ENCODE measurements at regions not wholly inside any gene's neighbourhood (a gene's known extent, or its start where the extent isn't known, plus 50 kb on each side); places are given as distances from the start of the nearest gene placed in this dataset.

- peaks cover 3% of the 10 kb centered on the region; the same call in 1 of the 3 replicates for H3K9me3 Mint-ChIP-seq
- Histone ChIP-seq H3K36me3 (ENCODE audit: insufficient read depth) (no peaks in the 10 kb centered on the region), H3K27me3 (ENCODE audit: insufficient read depth) (no peaks in the 10 kb centered on the region), H3K4me1 (ENCODE audit: insufficient read depth) (no peaks in the 10 kb centered on the region), H3F3A (replicated peaks; ENCODE audit: low read depth) (no peaks in the 10 kb centered on the region), H3K79me2 (replicated peaks; ENCODE audit: insufficient read depth) (no peaks in the 10 kb centered on the region), H3K4me2 (no peak overlapping the region), H3K4me3 (no peak overlapping the region), H2AFZ (no peak overlapping the region), H4K20me1 (replicated peaks; ENCODE audit: insufficient read depth) (no peaks in the 10 kb centered on the region), H3K27ac (ENCODE audit: low read depth) (no peak overlapping the region), H3K9me2 (ENCODE audit: insufficient read depth) (0 out of 2 replicates have a peak, but pooled peaks cover 4% of the 10 kb centered on the region)
- no peak overlapping the region for H3K27ac Mint-ChIP-seq
- ATAC-seq = no peak
- H3K4me1 Mint-ChIP-seq = no peaks in the 10 kb centered on the region
- H3K36me3 Mint-ChIP-seq (ENCODE audit: low read depth) = no peaks in the 10 kb centered on the region
- no peak for DNase-seq (ENCODE audit: low spot score)
- no peak for TF ChIP-seq ZNF462 (CRISPR knock-in tag; IDR thresholded peaks at IDR 0.05)
- no peak for TF ChIP-seq ZNF114 (CRISPR knock-in tag; IDR thresholded peaks at IDR 0.05)
- no peak for TF ChIP-seq CREB1 (CRISPR knock-in tag; IDR thresholded peaks at IDR 0.05; ENCODE audit: low read depth)
- TF ChIP-seq EZH2 (IDR thresholded peaks at IDR 0.05; ENCODE audit: low read depth, unreplicated experiment) = no peak
- TF ChIP-seq POLR2AphosphoS5 (IDR thresholded peaks at IDR 0.05; ENCODE audit: low read depth) = no peak
- TF ChIP-seq NANOG (IDR thresholded peaks at IDR 0.05; ENCODE audit: borderline replicate concordance) = no peak
- TF ChIP-seq CTCF (conservative IDR thresholded peaks at IDR 0.05; ENCODE audit: low read depth in 2 of 2) = no peak
- no peak for TF ChIP-seq JUNB (IDR thresholded peaks at IDR 0.05; ENCODE audit: unreplicated experiment)
- no peak for TF ChIP-seq EZH2phosphoT487 (IDR thresholded peaks at IDR 0.05; ENCODE audit: unreplicated experiment)
- TF ChIP-seq REST (IDR thresholded peaks at IDR 0.05; ENCODE audit: unreplicated experiment) = no peak
- no peak for TF ChIP-seq ZNF331 (CRISPR knock-in tag; IDR thresholded peaks at IDR 0.05; ENCODE audit: low read depth)
- no peak for TF ChIP-seq STAT1 (IDR thresholded peaks at IDR 0.05; ENCODE audit: unreplicated experiment)
- H3K4me3 Mint-ChIP-seq = no peak overlapping the region
- no peaks in the 10 kb centered on the region for H3K27me3 Mint-ChIP-seq (ENCODE audit: insufficient read depth, low read depth, poor library complexity)
Observed at GRCh38 chr7:116322541-116322940, 112.2 kb downstream of the TES start.

Data from GM23338 (cell line).